H1 (cell line): ENCODE measurements at regions not wholly inside any gene's neighbourhood (a gene's known extent, or its start where the extent isn't known, plus 50 kb on each side); places are given as distances from the start of the nearest gene placed in this dataset.

Source experiments
- BRCA1 ChIP-seq: IDR thresholded peaks from 2 replicates; pipeline ENCODE4 v1.6.1; 2012; ENCODE audit warnings: low read depth, low read length, improper control_type of control experiment
- CREB1 ChIP-seq: IDR thresholded peaks from 2 replicates; pipeline ENCODE4 v1.6.1; 2012; ENCODE audit warnings: inconsistent platforms
- EP300 ChIP-seq, 2 experiments: IDR thresholded peaks; 1 replicate in 1 of 2; 2 replicates in 1 of 2; pipeline ENCODE4 v1.6.1; 2011 to 2012; ENCODE audit warnings: low read depth in 2 of 2, low read length in 2 of 2, mild to moderate bottlenecking in 2 of 2, borderline replicate concordance in 1 of 2, inconsistent platforms in 1 of 2, moderate library complexity in 1 of 2
- EZH2 ChIP-seq: fragments of 200-600 bp; sonication (generic); IDR thresholded peaks from 2 replicates; pipeline ENCODE4 v1.7.1; 2012; ENCODE audit warnings: low read depth, mild to moderate bottlenecking, moderate library complexity, low read length, inconsistent platforms; ENCODE audit not compliant: severe bottlenecking
- MAFK ChIP-seq: IDR thresholded peaks from 2 replicates; pipeline ENCODE4 v1.6.1; 2012; ENCODE audit warnings: low read depth, mild to moderate bottlenecking, improper control_type of control experiment, low read length
- POLR2A ChIP-seq, 2 experiments: IDR thresholded peaks; 1 replicate in 1 of 2; 2 replicates in 1 of 2; pipeline ENCODE4 v1.6.1; 2011; ENCODE audit warnings: low read depth in 2 of 2, low read length in 2 of 2, mild to moderate bottlenecking in 2 of 2; ENCODE audit errors: control extremely low read depth in 1 of 2
- POLR2AphosphoS5 ChIP-seq: IDR thresholded peaks from 2 replicates; pipeline ENCODE4 v1.6.1; 2011; ENCODE audit warnings: low read depth, low read length
- RFX5 ChIP-seq: IDR thresholded peaks from 2 replicates; pipeline ENCODE4 v1.6.1; 2011; ENCODE audit warnings: low read depth, low read length, improper control_type of control experiment, borderline replicate concordance
- RNF2 ChIP-seq: fragments of 200-900, 300-1000 bp; sonication (generic); IDR thresholded peaks from 2 replicates; pipeline ENCODE4 v1.7.1; 2016; ENCODE audit warnings: borderline replicate concordance, low read depth, mild to moderate bottlenecking, antibody characterized with exemption, low read length; ENCODE audit not compliant: poor library complexity, severe bottlenecking; ENCODE audit errors: missing control alignments
- SP1 ChIP-seq: IDR thresholded peaks from 2 replicates; pipeline ENCODE4 v1.6.1; 2011; ENCODE audit warnings: low read depth, low read length
- ZNF274 ChIP-seq: IDR thresholded peaks from 2 replicates; pipeline ENCODE4 v1.7.0; 2012; ENCODE audit warnings: low read length, borderline replicate concordance; ENCODE audit errors: extremely low read depth
- TF ChIP-seq, protein P1 (sequence below), 3 experiments: IDR thresholded peaks; 1 replicate in 2 of 3; 2 replicates in 1 of 3; pipeline versions ENCODE4 v1.5.1 to v1.6.1; 2011; ENCODE audit warnings: low read length in 3 of 3, mild to moderate bottlenecking in 3 of 3, inconsistent platforms in 2 of 3, low read depth in 1 of 3, moderate library complexity in 1 of 3; ENCODE audit not compliant: insufficient read depth in 1 of 3; ENCODE audit errors: control extremely low read depth in 1 of 3
- TF ChIP-seq, protein P2 (sequence below): IDR thresholded peaks from 2 replicates; pipeline ENCODE4 v1.6.1; 2011; ENCODE audit warnings: low read length, improper control_type of control experiment
- TF ChIP-seq, protein P3 (sequence below): IDR thresholded peaks from 2 replicates; pipeline ENCODE4 v1.6.1; 2012; ENCODE audit warnings: inconsistent platforms

DNA sequence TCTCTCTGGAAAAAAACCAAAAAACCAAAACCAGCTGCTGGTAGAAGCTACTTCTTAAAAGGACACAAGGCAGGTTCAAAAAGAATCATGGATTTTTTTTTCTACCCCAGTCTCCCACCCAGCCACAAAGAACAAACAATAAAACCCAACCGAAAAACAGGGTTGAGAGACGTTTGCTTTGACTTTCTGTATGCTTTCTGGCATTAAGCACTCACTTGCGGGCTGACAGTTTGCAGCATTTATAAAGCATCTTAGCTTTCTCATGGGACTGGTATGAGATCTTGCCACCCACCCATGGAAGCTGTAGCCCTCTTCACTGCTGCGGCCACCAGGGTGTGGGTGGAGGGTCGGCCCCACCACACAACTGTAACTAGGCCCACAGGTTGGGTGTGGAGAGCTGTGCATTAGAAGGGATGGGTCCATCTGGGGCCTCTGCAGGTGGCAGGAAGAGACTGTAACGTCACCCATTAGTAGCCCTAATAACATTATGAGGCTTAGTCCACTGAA lies 165.7 kb downstream of the RHOU start:
- no peak for TF ChIP-seq ZNF274
- TF ChIP-seq, protein P1, sequence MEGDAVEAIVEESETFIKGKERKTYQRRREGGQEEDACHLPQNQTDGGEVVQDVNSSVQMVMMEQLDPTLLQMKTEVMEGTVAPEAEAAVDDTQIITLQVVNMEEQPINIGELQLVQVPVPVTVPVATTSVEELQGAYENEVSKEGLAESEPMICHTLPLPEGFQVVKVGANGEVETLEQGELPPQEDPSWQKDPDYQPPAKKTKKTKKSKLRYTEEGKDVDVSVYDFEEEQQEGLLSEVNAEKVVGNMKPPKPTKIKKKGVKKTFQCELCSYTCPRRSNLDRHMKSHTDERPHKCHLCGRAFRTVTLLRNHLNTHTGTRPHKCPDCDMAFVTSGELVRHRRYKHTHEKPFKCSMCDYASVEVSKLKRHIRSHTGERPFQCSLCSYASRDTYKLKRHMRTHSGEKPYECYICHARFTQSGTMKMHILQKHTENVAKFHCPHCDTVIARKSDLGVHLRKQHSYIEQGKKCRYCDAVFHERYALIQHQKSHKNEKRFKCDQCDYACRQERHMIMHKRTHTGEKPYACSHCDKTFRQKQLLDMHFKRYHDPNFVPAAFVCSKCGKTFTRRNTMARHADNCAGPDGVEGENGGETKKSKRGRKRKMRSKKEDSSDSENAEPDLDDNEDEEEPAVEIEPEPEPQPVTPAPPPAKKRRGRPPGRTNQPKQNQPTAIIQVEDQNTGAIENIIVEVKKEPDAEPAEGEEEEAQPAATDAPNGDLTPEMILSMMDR (IDR thresholded peaks at IDR 0.05; ENCODE audit: control extremely low read depth in 1 of 3, insufficient read depth in 1 of 3, low read depth in 1 of 3, low read length in 3 of 3), result no peak
- no peak for TF ChIP-seq EZH2
- no peak for TF ChIP-seq CREB1
- no peak for TF ChIP-seq SP1
- no peak for TF ChIP-seq POLR2AphosphoS5
- TF ChIP-seq, protein P2, sequence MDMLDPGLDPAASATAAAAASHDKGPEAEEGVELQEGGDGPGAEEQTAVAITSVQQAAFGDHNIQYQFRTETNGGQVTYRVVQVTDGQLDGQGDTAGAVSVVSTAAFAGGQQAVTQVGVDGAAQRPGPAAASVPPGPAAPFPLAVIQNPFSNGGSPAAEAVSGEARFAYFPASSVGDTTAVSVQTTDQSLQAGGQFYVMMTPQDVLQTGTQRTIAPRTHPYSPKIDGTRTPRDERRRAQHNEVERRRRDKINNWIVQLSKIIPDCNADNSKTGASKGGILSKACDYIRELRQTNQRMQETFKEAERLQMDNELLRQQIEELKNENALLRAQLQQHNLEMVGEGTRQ, result no peak
- TF ChIP-seq RNF2, result no peak
- TF ChIP-seq, protein P3, sequence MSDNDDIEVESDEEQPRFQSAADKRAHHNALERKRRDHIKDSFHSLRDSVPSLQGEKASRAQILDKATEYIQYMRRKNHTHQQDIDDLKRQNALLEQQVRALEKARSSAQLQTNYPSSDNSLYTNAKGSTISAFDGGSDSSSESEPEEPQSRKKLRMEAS, result no peak
- TF ChIP-seq MAFK, result no peak
- TF ChIP-seq BRCA1, result no peak
- TF ChIP-seq POLR2A (IDR thresholded peaks at IDR 0.05; ENCODE audit: control extremely low read depth in 1 of 2, low read depth in 2 of 2, low read length in 2 of 2), result no peak
- TF ChIP-seq EP300 (IDR thresholded peaks at IDR 0.05; ENCODE audit: borderline replicate concordance in 1 of 2, low read depth in 2 of 2, low read length in 2 of 2), result no peak
- no peak for TF ChIP-seq RFX5
